GM12873 (cell line): ENCODE measurements at regions not wholly inside any gene's neighbourhood (a gene's known extent, or its start where the extent isn't known, plus 50 kb on each side); places are given as distances from the start of the nearest gene placed in this dataset.

Experiments
- CTCF ChIP-seq: IDR thresholded peaks from 2 replicates; pipeline ENCODE4 v1.5.1; 2012; ENCODE audit warnings: low read depth, mild to moderate bottlenecking, moderate library complexity, low read length, control low read depth; ENCODE audit not compliant: insufficient read depth; ENCODE audit errors: missing control alignments

- no peak for TF ChIP-seq CTCF
These were observed 1343.1 kb upstream of the C9orf72 start for GRCh38 chr9:28916348-28916747.

GRCh38 chr9:28921857-28922500, 1348.7 kb upstream of the C9orf72 start:
- TF ChIP-seq CTCF = no peak

GRCh38 chr9:28922891-28923290, 1349.6 kb upstream of the C9orf72 start:
- TF ChIP-seq CTCF = no peak

DNA sequence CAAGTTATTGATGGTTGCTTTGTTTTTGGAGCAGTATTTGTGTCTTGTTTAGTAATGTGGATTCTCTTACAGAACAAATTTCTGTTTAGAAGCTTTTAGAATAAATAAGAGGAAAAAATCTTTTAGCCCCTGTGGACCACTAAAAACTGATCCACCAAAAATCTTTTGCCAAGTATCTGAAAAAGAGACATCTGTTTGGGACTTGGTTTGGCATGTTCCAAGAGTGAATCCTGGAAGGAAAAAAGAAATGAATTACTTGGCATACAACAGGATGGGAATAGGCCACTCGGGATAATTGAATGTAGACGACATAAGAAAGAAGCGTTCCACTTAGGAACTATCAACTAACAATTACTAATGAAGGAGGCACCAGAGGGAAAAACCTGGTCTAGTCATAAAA, 1350.1 kb upstream of the C9orf72 start:
- no peak for TF ChIP-seq CTCF

GRCh38 chr9:28925157-28925556, 1351.9 kb upstream of the C9orf72 start:
- TF ChIP-seq CTCF = no peak

GRCh38 chr9:28926306-28926705, 1353.0 kb upstream of the C9orf72 start:
- no peak for TF ChIP-seq CTCF

- TF ChIP-seq CTCF = no peak
These were observed 1354.4 kb upstream of the C9orf72 start for GRCh38 chr9:28927691-28928090.
